Hepatocyte (in vitro differentiated cells): ENCODE measurements at regions not wholly inside any gene's neighbourhood (a gene's known extent, or its start where the extent isn't known, plus 50 kb on each side); places are given as distances from the start of the nearest gene placed in this dataset.

Source experiments
- DNase-seq: peaks from one replicate; pipeline ENCODE4 v3.0.0-alpha.2; 2016; ENCODE audit warnings: low spot score
- H2AFZ ChIP-seq: fragments of 200-600 bp; sonication (generic); 2 replicates; pipeline ENCODE4 v1.6.0; 2016; ENCODE audit warnings: antibody characterized with exemption, mild to moderate bottlenecking
- H3K27ac ChIP-seq: fragments of 200-600 bp; sonication (generic); 2 replicates; pipeline ENCODE4 v1.5.1; 2016; ENCODE audit warnings: mild to moderate bottlenecking
- H3K27me3 ChIP-seq: fragments of 200-600 bp; sonication (generic); 2 replicates; pipeline ENCODE4 v1.6.1; 2016
- H3K36me3 ChIP-seq: fragments of 200-600 bp; sonication (generic); replicated peaks from 2 replicates; pipeline ENCODE4 v1.5.1; 2016; ENCODE audit warnings: low read depth; ENCODE audit not compliant: insufficient read depth
- H3K4me1 ChIP-seq: fragments of 200-600 bp; sonication (generic); 2 replicates; pipeline ENCODE4 v1.5.1; 2016; ENCODE audit warnings: mild to moderate bottlenecking, moderate library complexity; ENCODE audit not compliant: insufficient read depth
- H3K4me2 ChIP-seq: fragments of 200-600 bp; sonication (generic); 2 replicates; pipeline ENCODE4 v1.6.0; 2016
- H3K4me3 ChIP-seq: fragments of 200-600 bp; sonication (generic); 2 replicates; pipeline ENCODE4 v1.5.1; 2016; ENCODE audit warnings: mild to moderate bottlenecking
- H3K79me2 ChIP-seq: fragments of 200-600 bp; sonication (generic); 2 replicates; pipeline ENCODE4 v1.6.0; 2017; ENCODE audit warnings: mild to moderate bottlenecking
- H3K9me2 ChIP-seq: fragments of 200-600 bp; sonication (generic); replicated peaks from 2 replicates; pipeline ENCODE4 v1.6.0; 2017; ENCODE audit warnings: mild to moderate bottlenecking; ENCODE audit not compliant: insufficient read depth
- H3K9me3 ChIP-seq: fragments of 200-600 bp; sonication (generic); 2 replicates; pipeline ENCODE4 v1.5.1; 2016; ENCODE audit warnings: low read depth, mild to moderate bottlenecking
- H4K20me1 ChIP-seq: fragments of 200-600 bp; sonication (generic); 2 replicates; pipeline ENCODE4 v1.6.0; 2016; ENCODE audit warnings: mild to moderate bottlenecking; ENCODE audit not compliant: insufficient read depth, poor library complexity, severe bottlenecking
- EZH2 ChIP-seq: fragments of 200-600 bp; sonication (generic); IDR thresholded peaks from 2 replicates; pipeline ENCODE4 v1.6.1; 2016; ENCODE audit warnings: antibody characterized with exemption, mild to moderate bottlenecking, borderline replicate concordance
- EZH2phosphoT487 ChIP-seq: fragments of 200-600 bp; sonication (generic); IDR thresholded peaks from one replicate; pipeline ENCODE4 v1.6.1; 2018; ENCODE audit warnings: antibody characterized with exemption, mild to moderate bottlenecking, low read depth, moderate library complexity; ENCODE audit not compliant: unreplicated experiment, severe bottlenecking
- WGBS: methylation state at CpG from one replicate; pipeline ENCODE4 v1.1.6; 2016; ENCODE audit warnings: low lambda C conversion rate; ENCODE audit errors: missing lambda C conversion rate; 5-methylcytosine and 5-hydroxymethylcytosine counted together
- TF ChIP-seq, protein P1 (sequence below): fragments of 200-600 bp; sonication (generic); IDR thresholded peaks from 2 replicates; pipeline ENCODE4 v1.5.1; 2016; ENCODE audit warnings: antibody characterized with exemption, mild to moderate bottlenecking; ENCODE audit not compliant: poor library complexity

GRCh38 chr1:94617134-94617805, 75.7 kb upstream of the F3 start:
- Histone ChIP-seq H3K4me3 (no peak overlapping the region), H3K27ac (peak overlapping the region; percentile 5), H3K4me2 (no peak overlapping the region), H3K27me3 (no peaks in the 10 kb centered on the region), H4K20me1 (no peaks in the 10 kb centered on the region), H3K9me2 (no peaks in the 10 kb centered on the region), H3K36me3 (no peaks in the 10 kb centered on the region), H3K4me1 (peaks cover 46% of the 10 kb centered on the region), H3K9me3 (no peaks in the 10 kb centered on the region), H3K79me2 (no peaks in the 10 kb centered on the region), H2AFZ (no peak overlapping the region)
- WGBS: 73% methylated on average over 6 of the region's 6 CpGs
- DNase-seq: no peak
- TF ChIP-seq EZH2phosphoT487 (no peak), EZH2 (no peak)
- TF ChIP-seq, protein P1, sequence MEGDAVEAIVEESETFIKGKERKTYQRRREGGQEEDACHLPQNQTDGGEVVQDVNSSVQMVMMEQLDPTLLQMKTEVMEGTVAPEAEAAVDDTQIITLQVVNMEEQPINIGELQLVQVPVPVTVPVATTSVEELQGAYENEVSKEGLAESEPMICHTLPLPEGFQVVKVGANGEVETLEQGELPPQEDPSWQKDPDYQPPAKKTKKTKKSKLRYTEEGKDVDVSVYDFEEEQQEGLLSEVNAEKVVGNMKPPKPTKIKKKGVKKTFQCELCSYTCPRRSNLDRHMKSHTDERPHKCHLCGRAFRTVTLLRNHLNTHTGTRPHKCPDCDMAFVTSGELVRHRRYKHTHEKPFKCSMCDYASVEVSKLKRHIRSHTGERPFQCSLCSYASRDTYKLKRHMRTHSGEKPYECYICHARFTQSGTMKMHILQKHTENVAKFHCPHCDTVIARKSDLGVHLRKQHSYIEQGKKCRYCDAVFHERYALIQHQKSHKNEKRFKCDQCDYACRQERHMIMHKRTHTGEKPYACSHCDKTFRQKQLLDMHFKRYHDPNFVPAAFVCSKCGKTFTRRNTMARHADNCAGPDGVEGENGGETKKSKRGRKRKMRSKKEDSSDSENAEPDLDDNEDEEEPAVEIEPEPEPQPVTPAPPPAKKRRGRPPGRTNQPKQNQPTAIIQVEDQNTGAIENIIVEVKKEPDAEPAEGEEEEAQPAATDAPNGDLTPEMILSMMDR: no peak

- H3K4me1 ChIP-seq: peaks cover 45% of the 10 kb centered on the region
- no peak overlapping the region for H2AFZ ChIP-seq
- H4K20me1 ChIP-seq: no peaks in the 10 kb centered on the region
- DNase-seq: no peak
- peak overlapping the region; percentile 5 for H3K27ac ChIP-seq
- H3K9me2 ChIP-seq: no peaks in the 10 kb centered on the region
- H3K4me3 ChIP-seq: no peak overlapping the region
- H3K27me3 ChIP-seq: no peaks in the 10 kb centered on the region
- no peaks in the 10 kb centered on the region for H3K79me2 ChIP-seq
- no peaks in the 10 kb centered on the region for H3K36me3 ChIP-seq
- WGBS: 43% methylated on average over 2 of the region's 2 CpGs
- H3K4me2 ChIP-seq: peak overlapping the region; percentile 1
- no peak for TF ChIP-seq EZH2
- TF ChIP-seq, protein P1: no peak
- TF ChIP-seq EZH2phosphoT487: no peak
- no peaks in the 10 kb centered on the region for H3K9me3 ChIP-seq
Measured at GRCh38 chr1:94616506-94616905, 74.9 kb upstream of the F3 start.

GRCh38 chr1:94614996-94615395, 73.4 kb upstream of the F3 start:
- no peaks in the 10 kb centered on the region for H3K27me3 ChIP-seq
- no peak overlapping the region for H3K4me3 ChIP-seq
- H3K36me3 ChIP-seq: no peaks in the 10 kb centered on the region
- 76% methylated on average over 4 of the region's 4 CpGs for WGBS
- H3K4me1 ChIP-seq: peaks cover 38% of the 10 kb centered on the region
- H3K9me3 ChIP-seq: no peaks in the 10 kb centered on the region
- no peak for DNase-seq
- H2AFZ ChIP-seq: no peak overlapping the region
- no peaks in the 10 kb centered on the region for H3K79me2 ChIP-seq
- H3K4me2 ChIP-seq: no peak overlapping the region
- no peak for TF ChIP-seq EZH2phosphoT487
- TF ChIP-seq EZH2: no peak
- no peaks in the 10 kb centered on the region for H4K20me1 ChIP-seq
- no peaks in the 10 kb centered on the region for H3K9me2 ChIP-seq
- no peak overlapping the region for H3K27ac ChIP-seq

DNA sequence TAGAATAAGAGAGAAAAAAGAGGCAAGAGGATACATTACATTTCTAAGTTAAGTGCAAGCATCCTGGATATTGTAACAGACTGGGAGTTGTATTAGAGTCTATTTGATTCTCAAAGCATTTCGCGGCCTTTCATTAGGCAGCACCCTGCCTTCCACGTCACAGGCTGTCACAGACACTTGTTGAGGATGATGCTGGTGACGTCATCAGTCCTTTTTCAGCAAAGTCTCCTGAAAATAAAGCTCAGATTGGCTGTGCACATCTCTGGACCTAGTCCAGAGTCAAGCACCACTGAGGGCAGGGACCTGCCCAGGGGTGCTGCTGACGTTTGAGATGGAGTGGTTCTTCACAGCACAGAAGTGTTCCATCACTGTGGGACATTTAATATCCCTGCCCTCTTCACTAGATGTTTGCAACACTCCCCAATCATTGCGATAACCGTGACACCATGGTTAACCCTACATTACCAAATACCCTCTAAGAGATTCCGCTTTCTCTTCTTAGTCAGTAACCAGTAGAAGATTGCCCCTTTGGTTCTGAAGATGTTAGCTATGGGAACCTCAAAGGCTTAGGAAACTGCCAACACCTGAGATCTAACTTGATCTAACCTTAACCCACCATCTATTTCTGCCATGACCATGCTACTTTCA, 72.7 kb upstream of the F3 start:
- no peak for DNase-seq
- Histone ChIP-seq H4K20me1 (no peaks in the 10 kb centered on the region), H3K79me2 (no peaks in the 10 kb centered on the region), H3K4me1 (peaks cover 39% of the 10 kb centered on the region), H2AFZ (no peak overlapping the region), H3K4me2 (no peak overlapping the region), H3K27me3 (no peaks in the 10 kb centered on the region), H3K36me3 (no peaks in the 10 kb centered on the region), H3K27ac (no peak overlapping the region), H3K9me2 (no peaks in the 10 kb centered on the region), H3K9me3 (no peaks in the 10 kb centered on the region), H3K4me3 (no peak overlapping the region)
- 92% methylated on average over 8 of the region's 8 CpGs for WGBS
- TF ChIP-seq EZH2phosphoT487: no peak
- TF ChIP-seq, protein P1: no peak
- no peak for TF ChIP-seq EZH2
